ENCODE measurements at regions not wholly inside any gene's neighbourhood (a gene's known extent, or its start where the extent isn't known, plus 50 kb on each side); places are given as distances from the start of the nearest gene placed in this dataset.

DNA sequence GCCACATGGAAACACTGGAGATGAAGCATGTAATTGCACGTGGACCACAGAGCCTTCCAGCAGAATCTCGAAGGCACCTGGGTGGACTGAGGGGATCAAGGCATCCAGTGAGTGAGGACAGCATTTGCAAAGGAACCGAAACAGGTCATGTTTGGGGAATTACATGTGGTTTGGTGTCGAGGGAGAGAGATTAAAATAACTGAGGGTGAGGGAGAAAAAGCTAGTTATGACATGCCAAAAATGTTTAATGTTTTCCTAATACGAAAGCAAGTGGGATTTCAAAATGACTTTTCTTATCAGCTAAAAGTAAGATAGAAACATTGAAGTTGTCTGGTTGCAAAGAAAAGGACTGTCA lies 157.1 kb downstream of the BLID start:
- no peak for ATAC-seq
- intact Hi-C loops (cut with micrococcal nuclease) = no loop called here
- DNase-seq = no peak

DNA sequence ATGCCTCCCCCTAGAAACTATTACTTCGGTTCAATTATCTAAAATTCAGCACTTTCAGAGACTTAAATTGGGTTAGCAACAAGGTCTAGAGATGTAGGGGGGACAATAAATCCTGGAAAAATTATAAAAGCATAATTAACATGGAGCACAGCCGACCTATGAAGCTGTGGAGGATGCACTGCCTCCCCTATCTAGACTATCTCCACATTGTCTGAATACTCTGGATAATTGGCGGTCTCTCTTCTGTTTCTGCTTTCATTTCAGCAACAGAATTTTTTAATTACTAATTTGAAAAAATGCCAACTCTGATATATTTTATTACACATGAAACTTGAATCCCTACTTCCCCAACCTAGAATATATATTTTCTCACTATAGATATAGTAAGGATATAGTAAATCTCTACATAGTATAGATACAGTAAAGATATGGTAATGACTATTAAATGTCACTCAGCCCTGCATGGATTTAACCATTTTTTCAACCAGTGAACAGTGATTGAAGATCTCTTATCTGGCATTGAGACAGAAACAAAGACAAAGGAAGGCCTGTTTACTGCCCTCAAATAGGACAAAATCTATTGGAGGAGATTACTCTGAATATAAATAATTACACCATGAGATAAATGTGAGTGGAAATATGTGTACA lies 157.6 kb downstream of the BLID start:
- no peak for DNase-seq
- ATAC-seq = no peak

DNA sequence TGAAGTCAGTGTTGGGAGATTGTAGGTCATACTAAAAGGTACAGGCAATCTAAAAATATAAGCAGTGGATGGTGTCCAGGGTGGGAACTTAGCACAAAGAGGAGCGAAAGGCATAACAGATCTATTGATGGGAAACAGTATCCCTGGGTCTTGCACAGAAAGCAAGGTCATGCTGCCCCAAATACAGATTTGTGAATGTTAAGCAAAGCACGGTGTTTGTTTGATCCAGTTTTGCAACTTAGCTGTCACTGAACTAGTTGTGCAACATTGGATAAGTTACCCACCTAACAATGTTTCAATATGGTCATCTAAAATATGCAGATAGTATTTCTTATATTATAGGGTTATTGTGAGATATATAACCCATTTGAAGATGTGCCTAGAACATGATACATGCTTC lies 162.9 kb downstream of the BLID start:
- DNase-seq (no peak), ATAC-seq (no peak)
- intact Hi-C loops (cut with micrococcal nuclease) = no loop called here

More for the DNA sequence above, 157.6 kb downstream of the BLID start:
- intact Hi-C loops (cut with micrococcal nuclease) = no loop called here

DNA sequence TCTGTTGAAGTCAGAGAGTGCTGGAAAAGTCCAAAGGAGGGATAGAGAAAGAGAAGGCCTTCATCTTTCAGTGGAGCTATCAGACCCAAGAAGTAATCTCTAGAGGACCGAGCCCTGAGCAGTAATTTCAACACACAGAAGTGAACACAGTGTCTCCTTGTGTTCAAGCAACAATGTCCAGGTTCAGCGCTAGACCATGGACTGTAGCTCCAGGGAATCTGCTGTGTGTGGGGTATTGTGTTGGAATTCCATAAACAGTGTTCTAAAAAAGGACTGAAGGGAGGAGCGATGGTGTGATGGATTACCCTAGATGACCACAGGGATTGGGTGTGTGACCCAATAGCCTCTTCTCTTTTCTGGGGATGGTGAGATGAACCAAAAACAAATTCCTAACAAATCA lies 165.9 kb downstream of the BLID start:
- no peak for DNase-seq
- intact Hi-C loops (cut with micrococcal nuclease) = no loop called here
- ATAC-seq = no peak

DNA sequence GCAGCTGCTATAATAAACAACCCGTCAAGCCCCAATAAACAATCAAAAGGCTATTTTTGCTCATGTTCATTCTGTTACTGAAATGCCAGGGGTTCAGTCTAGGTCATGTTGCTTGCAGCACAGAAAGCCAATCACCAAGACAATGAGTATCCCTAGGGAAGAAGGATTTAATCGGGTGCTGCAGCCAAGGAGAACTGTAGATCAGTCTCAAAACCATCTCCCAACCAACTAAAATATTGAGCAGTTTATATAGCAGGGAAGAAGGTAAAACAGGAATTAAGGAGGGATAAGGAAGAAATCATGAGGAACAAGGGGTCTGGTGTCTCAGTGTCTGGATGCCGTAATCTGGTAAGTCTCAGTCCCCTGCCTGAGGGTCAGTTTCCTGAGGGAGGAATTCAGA lies 169.5 kb downstream of the BLID start:
- intact Hi-C loops (cut with micrococcal nuclease) = no loop called here
- ATAC-seq = no peak
- DNase-seq = no peak

DNA sequence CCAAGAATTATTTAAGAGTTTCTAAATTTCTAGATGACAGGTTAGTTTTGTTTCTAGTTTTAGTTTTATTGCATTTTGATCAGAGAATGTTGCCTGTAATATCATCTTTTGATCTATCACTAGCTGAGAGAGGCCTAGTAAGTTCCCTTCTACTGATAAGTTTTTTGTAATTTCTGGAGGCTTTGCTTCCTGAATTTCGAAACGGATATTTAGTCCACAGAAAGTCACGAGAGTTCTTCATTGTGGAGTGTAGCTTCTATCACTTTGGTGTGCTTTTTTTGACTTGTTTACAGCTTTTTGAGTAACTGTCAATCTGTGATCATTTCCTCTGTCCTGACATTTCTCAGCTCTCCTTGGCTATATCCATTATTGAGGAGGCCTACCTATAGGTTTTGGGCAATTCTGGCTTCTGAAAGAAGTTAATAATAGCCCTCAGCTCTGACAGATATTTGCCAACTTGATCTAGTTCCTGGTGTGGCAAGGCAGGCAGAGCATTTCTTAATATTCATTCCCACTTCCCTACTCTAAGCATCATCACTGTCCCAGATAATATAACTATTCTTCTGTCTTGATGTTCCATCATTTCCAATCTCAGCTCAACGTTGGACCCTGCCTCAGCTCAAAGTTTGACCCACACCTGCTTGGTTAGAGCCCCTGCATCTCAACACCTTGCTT lies 171.3 kb downstream of the BLID start:
- intact Hi-C loops (cut with micrococcal nuclease) = no loop called here
- DNase-seq = no peak
- no peak for ATAC-seq

DNA sequence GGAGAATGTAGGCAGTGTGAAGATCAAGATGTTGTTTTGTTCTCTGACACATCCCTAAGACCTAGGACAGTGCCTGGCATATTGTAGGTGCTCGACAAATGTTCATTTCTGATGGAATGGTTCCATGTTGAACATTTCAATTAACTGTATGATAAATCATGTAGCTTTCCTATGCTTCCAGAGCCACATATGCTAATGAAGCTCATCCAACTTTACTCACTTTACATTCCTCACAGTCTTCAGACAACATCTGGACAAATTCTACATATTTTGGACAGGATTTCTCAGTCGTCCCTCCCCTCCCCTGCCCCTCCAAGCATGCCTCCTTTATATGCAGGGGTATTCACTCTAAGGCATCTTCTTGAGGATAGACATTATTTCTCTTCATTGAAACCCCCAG lies 177.9 kb downstream of the BLID start:
- DNase-seq (no peak), ATAC-seq (no peak)
- intact Hi-C loops (cut with micrococcal nuclease) = no loop called here

DNA sequence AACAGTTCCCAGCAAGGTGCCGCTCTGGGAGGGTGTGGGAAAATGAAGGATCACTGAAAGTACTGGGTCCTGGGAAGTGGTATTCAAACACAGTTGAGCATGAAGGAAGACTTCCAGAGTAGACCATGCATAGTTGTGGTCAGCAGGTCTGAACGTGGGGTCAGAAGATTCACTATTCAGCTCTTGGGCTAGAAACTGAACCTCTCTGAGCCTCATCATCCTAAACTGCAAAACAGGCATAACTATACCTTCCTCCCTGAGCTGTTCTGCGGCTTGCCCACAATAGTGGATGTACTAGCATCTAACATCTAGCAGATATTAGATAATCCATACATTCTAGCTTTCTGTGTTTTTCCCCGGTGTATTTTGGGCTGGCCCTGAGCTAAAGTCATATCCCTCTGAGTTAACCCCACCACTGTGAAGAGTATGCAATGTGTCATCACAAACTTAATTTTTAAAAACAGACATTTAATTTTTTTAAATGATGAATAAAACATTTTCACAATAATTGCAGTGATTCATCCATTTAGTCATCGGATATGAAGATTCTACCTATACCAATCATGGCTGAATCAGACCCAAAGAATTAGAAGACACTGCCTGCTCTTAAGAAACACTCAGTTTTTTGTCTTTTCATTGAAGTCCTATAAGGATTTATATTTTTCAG lies 179.1 kb downstream of the BLID start:
- ATAC-seq = no peak
- DNase-seq = no peak
- intact Hi-C loops (cut with micrococcal nuclease) = no loop called here

DNA sequence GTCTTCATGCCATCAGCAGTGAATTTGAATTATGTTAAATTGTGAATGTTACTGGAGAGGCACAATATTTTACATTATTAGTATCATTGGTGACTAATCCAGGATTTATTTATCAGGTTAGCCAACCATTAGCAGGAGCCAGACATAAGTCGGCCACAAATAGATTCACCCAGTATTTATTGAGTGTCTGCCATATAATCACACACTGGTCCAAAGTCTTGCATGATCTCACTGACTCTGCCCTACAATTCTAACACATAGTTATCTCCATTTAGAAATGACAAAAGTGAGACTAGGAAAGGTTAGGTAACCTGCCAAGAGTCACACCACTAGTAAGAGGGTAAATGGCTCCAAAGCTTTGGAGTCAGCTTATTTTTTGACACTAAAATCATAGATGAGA lies 179.6 kb downstream of the BLID start:
- intact Hi-C loops (cut with micrococcal nuclease) = no loop called here
- peak; percentile 88 for ATAC-seq
- DNase-seq = no peak

DNA sequence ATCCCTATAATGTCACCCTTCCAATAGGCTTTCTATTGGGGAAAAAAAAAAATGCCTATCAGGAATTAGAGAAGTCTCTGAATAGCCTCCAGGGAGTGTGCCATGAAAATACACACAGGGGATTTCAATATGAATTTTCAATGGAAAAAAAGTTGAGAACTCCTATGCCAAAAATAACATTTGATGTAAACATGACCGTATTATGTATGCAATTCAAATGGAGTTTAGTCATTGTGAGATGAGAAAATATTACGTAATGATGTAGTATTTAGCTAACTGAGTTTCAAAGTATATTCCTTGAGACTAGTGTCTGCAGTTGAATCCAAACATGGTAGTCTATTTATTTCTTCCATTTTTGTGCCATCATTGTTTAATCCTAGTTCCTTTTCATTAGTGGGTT lies 182.3 kb downstream of the BLID start:
- DNase-seq = no peak
- ATAC-seq = no peak
- intact Hi-C loops (cut with micrococcal nuclease) = no loop called here

DNA sequence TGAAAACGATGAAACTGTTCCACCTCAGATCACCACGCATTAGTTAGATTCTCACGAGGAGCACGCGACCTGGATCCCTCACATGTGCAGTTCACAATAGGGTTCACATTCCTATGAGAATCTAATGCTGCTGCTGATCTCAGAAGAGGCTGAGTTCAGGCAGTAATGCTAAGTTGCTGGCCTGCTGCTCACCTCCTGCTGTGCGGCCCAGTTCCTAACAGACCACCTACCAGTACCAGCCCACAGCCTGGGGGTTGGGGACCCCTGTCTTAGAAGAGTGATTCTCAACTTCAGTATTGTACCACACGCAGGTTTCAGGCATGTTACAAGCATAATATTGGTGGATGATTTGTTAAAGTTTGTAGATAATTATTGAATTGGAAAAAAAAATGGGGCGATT lies 182.7 kb downstream of the BLID start:
- ATAC-seq (no peak), DNase-seq (no peak)
- intact Hi-C loops (cut with micrococcal nuclease) = no loop called here

DNA sequence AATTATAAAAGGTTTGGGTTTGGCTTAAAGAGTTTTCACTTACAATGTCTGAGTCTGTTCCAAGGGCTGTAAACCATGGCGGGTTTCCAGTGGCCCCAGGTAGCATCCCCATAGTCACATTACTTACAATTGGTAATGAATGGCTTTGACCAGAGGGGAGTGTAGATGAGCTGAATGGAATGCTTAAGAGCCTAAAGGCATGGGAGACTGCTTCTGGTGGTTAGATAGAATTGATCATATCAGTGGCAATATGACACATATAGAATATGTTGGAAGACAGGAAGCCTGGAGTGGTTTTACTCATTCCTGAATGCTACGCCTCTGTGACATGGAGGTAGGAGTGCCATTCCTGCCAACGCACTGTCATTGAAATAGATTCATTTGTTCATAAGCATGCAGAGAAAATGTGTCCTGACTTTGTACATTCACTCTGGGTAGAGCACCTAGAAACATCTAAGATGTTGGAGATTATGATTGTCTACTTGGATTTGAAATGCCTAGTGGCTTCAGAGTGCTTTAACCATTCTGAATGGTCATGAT lies 183.3 kb downstream of the BLID start:
- intact Hi-C loops (cut with micrococcal nuclease) = no loop called here
- ATAC-seq = no peak

DNA sequence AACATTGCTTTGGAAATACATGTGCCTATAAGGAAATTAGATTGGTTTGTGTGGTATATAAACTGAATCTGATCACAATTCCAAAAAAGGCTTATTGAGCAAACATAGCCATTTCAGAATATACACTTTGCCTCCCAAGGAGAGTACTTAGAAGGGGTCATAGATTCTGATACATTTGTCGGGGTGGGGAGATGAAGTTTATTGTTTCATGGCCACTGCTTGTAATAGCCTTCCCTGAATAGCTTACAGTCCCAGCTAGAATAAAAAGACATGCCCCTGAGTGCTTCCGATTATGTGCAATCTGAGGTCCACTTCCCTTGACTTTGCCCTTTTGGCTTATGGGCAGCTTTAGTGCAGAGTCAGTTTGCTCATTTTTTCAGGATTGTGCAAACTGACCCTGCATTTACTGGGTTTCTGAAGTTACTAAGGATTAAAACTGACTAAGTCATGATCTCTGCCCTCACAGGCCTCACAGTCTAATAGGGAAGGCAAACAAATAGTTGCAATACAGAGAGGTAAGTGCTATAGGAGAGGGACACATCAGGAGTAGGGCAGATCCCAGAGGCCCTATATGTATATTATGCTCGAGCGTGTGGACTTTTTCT lies 184.2 kb downstream of the BLID start:
- intact Hi-C loops (cut with micrococcal nuclease) = no loop called here
- DNase-seq = no peak
- ATAC-seq = no peak

More for the DNA sequence above, 183.3 kb downstream of the BLID start:
- DNase-seq = no peak

DNA sequence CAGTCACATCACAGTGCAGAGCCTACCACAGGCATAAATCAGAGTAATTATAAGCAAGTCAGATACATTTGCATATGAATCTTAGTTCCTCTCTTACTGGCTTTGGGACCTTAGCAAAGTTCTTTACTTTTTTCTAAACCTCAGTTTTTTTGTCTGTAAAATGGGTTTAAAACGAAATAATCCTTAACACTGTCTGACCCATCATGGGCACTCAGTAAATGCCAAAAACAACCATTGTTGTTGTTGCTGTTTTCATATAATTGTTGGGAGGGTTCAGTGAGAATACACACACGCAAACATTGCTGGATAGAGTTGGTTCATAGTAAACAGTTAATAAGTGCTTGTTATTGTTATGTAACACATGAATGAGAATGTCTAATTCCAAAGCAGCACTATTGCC lies 184.9 kb downstream of the BLID start:
- DNase-seq (no peak), ATAC-seq (no peak)
- intact Hi-C loops (cut with micrococcal nuclease) = no loop called here

DNA sequence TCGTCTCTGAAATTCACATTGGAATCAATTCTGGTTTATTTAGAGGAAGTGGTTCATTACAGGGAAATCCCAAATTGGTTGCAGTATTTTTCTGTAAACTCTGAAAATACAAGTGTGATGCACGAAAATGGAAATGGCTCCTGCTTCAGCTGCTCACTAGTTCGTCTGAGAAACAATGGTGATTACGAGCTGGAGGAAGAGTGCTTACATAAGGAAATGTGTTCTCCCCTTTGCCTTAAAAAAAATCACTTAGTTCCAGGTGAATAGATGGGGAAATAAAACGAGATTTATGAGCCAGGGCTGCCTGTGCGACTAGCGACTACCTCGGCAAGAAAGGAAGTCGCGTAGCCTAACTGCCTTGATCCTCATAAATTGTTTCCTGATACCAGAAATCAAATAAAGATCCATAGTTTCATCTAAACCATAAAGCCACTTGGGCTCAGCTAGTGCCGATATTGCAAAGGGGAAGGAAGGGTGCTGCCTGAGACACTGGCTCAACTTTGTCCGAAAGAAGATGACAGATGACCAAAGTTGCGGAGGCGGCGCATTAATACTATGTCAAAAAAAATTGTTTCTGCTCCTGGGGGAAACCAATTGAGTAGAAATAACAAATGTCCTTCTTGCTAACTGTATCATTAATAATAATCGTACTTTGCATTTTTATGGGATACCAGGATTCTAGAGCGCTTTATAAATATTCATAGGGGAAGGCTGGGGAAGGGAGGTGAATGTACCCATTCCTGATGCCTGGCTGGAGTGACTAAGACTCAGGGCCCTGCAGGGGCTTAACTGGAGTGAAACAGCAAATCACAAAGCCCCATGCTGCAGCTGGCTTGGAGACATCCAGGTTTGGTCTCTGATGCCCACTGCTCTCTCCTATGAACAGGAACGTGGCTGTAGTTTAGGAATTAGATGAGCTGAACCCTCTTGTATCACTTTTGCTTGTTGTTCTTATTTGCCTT lies 185.7 kb downstream of the BLID start:
- no peak for DNase-seq
- intact Hi-C loops (cut with micrococcal nuclease) = no loop called here
- ATAC-seq = peak; percentile 45

DNA sequence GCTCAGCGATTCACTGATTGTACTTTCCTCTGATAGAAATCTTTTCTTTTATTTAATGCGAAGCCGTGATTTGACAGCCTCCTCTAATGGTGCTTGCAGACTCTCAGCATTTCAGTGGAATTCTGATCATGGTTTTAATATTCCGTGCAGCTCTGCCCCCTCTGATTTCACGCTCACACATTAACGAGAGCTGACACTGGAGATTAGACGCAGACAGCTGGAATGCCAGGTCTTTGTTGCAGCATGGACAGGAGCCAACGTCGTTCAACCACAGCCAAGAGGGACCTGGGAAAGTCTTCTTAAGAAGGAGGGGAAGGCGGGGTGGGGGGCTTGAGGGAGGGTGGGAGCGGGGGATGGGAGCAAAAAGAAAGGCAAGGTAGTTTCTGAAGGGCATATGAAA lies 186.4 kb downstream of the BLID start:
- DNase-seq = peak; percentile 42
- peak; percentile 82 for ATAC-seq
- intact Hi-C loops (cut with micrococcal nuclease) = no loop called here

DNA sequence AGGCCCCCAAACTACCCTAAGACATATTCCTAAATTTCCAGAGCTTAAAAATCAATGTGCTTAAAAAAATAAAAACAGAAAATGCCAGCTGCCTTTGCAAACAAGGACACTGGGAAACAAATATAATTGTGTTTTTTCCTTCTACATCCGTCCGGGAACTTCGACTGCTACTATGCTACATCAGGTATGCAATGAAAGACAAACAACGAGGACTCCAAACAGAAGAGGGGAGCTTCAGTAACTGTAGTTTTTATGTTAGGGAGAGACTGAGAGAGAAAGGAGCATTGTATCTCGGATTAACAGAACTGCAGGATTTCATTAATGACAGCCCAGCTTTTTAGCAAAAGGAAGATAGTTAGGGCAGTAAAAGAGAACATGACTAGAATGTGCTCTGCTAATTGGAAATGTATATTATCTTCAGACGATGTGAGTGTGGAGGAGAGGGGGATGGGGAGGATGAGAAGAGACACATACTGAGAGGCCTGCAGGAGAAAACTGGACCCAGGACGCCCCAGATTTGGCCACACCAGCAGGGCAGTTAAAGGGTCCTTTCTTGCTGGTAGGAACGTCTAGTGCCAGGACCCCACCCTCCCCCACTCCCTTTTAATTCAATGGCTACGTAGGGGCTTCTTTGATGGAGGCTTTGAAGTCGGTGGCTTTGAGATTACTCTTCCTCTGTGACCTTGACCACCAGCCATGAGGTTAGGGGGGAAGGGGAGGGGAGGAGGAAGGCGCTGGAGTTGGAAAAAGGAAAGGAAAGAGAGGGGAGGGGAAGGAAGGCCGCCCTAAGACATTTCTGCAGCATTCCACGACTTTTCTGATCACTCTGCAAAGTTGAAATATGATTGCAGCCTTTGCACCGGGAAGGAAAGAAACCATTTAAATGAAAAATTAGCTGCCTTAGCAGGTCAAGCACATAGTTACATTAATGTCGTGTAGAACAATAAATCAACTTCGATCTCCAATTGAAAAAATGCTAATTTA lies 187.1 kb downstream of the BLID start:
- ATAC-seq (peak; percentile 41), DNase-seq (no peak)
- intact Hi-C loops (cut with micrococcal nuclease) = no loop called here

DNA sequence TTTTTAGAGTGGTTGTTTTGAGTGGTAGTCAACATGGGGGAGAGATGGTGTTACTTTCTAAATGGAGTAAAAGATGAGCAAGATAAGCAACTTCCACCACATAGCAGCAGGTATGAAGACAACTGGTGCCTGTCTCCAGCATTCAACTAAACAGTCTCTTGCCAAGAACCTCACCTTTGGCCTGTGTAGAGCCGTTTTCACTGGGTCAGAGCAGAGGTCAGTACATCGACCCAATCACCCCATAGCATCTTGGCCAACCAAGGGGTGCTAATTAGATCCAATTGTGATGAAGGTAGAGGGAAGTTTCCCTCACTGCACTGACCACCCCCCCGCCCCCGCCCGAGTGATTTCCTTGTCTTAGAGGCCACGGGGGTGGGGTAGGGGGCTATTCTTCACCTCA lies 188.2 kb downstream of the BLID start:
- no peak for ATAC-seq
- intact Hi-C loops (cut with micrococcal nuclease) = no loop called here
- DNase-seq = no peak
